GM19463 (cell line): ENCODE measurements at regions not wholly inside any gene's neighbourhood (a gene's known extent, or its start where the extent isn't known, plus 50 kb on each side); places are given as distances from the start of the nearest gene placed in this dataset.
"Not testable (repeated sequence)": the region's sequence is repeated elsewhere in the genome, so short reads cannot be mapped to it uniquely, and the experiment has no call there.

ENCODE experiments used
- ATAC-seq: cut with Tn5 transposase; IDR thresholded peaks from one replicate; pipeline ENCODE4 v1.9.1; 2021; ENCODE audit warnings: mild to moderate bottlenecking, moderate library complexity; ENCODE audit not compliant: unreplicated experiment

GRCh38 chr13:50651922-50652321 lies 191.6 kb downstream of the DLEU7 start:
- no peak for ATAC-seq

GRCh38 chr13:50654331-50654730 lies 189.2 kb downstream of the DLEU7 start:
- no peak for ATAC-seq

- ATAC-seq: not testable (repeated sequence)
Measured at GRCh38 chr13:50661881-50662280, 181.6 kb downstream of the DLEU7 start.

GRCh38 chr13:50664951-50665350 lies 178.5 kb downstream of the DLEU7 start:
- no peak for ATAC-seq

GRCh38 chr13:50668049-50668448 lies 175.4 kb downstream of the DLEU7 start:
- ATAC-seq: no peak

- ATAC-seq: no peak
Measured at GRCh38 chr13:50668691-50669271, 174.7 kb downstream of the DLEU7 start.

GRCh38 chr13:50670272-50670671 lies 173.2 kb downstream of the DLEU7 start:
- ATAC-seq: no peak

GRCh38 chr13:50670847-50671496 lies 172.5 kb downstream of the DLEU7 start:
- no peak for ATAC-seq

GRCh38 chr13:50671497-50671850 lies 172.0 kb downstream of the DLEU7 start:
- no peak for ATAC-seq

- ATAC-seq: no peak
Measured at GRCh38 chr13:50672025-50672424, 171.5 kb downstream of the DLEU7 start.

GRCh38 chr13:50675651-50676050 lies 167.8 kb downstream of the DLEU7 start:
- ATAC-seq: no peak

GRCh38 chr13:50676602-50677001 lies 166.9 kb downstream of the DLEU7 start:
- no peak for ATAC-seq

- ATAC-seq: no peak
Measured at GRCh38 chr13:50677258-50677657, 166.2 kb downstream of the DLEU7 start.

- ATAC-seq: no peak
Measured at GRCh38 chr13:50677687-50678463, 165.6 kb downstream of the DLEU7 start.

- ATAC-seq: no peak
Measured at GRCh38 chr13:50678464-50679162, 164.9 kb downstream of the DLEU7 start.

- ATAC-seq: no peak
Measured at GRCh38 chr13:50679321-50679720, 164.2 kb downstream of the DLEU7 start.

GRCh38 chr13:50682002-50682401 lies 161.5 kb downstream of the DLEU7 start:
- ATAC-seq: no peak

- no peak for ATAC-seq
Measured at GRCh38 chr13:50682966-50683365, 160.5 kb downstream of the DLEU7 start.

GRCh38 chr13:50684366-50684765 lies 159.1 kb downstream of the DLEU7 start:
- no peak for ATAC-seq

- no peak for ATAC-seq
Measured at GRCh38 chr13:50685491-50685890, 158.0 kb downstream of the DLEU7 start.

- ATAC-seq: no peak
Measured at GRCh38 chr13:50685956-50686355, 157.5 kb downstream of the DLEU7 start.

GRCh38 chr13:50686551-50686950 lies 156.9 kb downstream of the DLEU7 start:
- no peak for ATAC-seq
